HG03469 (cell line): ENCODE measurements at regions not wholly inside any gene's neighbourhood (a gene's known extent, or its start where the extent isn't known, plus 50 kb on each side); places are given as distances from the start of the nearest gene placed in this dataset.

Source experiments
- ATAC-seq: cut with Tn5 transposase; IDR thresholded peaks from one replicate; pipeline ENCODE4 v1.9.1; 2021; ENCODE audit warnings: mild to moderate bottlenecking, moderate library complexity, moderate number of reproducible peaks; ENCODE audit not compliant: unreplicated experiment

DNA sequence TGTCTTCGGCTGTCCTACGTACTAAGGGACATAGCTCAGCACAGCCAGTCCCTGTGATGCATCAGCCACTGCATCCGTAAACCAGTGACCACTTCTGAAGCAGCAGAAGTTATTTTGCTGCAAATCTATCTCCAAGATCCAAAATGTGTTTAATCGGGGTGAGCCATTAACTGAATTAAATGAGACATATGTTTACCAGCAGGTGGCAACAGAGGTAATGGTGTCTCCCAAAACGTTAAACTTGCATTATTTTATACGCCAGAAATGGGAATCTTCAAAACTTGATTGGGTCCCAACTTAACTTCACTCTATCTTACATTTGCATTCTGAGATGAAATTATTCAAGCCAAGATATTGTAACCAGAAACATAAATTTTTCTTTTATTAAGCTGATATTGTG, 75.3 kb upstream of the BOC start:
- no peak for ATAC-seq

DNA sequence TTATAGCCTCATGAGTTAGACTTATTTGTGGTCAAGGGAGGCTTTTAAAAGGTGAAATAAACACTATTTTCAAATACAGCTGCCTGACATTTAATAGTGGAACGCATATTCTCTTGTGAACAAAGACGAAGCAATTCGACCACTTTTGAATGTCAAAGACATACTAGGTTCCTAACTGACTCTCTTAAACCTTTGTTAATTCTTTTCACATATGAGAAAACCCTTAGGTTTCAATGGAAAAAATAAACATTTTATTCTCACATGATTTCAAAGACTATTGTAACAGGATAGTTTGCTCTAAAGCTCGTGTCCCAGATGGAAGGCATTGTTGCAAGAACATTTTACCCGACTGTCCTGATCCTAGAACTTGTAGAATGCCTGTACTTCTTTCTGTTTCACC, 74.8 kb upstream of the BOC start:
- no peak for ATAC-seq

DNA sequence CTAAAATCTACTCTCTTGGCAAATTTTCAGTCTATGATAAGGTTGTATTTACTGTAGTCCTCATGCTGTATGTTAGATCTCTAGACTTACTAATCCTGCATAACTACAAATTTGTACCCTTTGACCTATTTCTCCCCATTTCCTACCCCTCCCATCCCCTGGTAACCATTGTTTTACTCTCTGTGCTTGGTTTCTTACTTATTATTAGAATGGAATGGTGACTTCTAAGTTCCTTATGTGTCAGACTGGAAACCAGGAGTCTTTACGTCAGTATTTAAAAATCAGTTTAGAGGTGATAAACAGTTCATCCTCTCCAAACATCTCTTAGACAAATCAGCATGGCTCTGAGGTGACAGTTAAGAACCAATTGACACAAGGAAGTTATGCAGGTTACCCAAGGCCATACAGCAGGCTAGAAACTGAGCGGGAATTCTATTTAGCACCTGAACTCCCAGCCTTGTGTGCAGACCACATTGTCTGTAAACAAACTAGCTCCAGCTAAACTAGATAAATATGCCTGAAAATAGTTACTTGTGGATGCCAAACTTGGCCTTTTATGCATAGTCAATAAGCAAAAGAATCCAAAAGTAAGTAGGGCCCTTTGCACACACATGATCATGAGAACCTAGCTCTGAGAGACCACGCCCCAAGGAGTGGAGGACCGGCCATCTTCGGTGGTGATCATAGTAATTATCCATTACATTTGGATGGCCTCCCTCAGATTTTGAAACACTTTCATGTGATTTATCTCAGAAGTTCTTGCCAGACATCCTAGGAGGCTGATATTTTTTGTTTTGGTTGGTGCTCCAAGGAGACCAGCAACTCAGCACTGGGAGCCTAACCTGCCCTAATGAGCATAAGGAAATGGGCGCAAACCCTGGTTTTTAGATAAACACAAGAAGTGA, 72.3 kb upstream of the BOC start:
- ATAC-seq = no peak

DNA sequence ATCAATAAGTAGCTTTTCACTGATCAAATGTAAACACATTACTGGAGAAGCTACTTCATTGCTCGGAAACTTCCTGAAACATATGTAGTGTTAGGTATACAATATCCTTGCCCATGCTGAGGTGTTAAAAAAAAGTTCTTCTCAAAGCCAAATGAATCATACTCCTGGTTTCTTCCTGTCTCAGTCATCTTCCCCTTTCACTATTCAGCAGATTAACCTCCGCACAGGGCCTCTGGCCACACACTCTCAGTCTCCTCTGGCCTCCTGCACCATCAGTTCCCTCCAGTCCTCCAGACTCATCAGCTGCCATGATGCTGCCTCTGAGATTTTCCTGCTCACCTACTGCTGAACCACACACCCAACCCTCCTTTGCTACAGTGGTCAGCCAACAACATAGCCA, 70.5 kb upstream of the BOC start:
- no peak for ATAC-seq

DNA sequence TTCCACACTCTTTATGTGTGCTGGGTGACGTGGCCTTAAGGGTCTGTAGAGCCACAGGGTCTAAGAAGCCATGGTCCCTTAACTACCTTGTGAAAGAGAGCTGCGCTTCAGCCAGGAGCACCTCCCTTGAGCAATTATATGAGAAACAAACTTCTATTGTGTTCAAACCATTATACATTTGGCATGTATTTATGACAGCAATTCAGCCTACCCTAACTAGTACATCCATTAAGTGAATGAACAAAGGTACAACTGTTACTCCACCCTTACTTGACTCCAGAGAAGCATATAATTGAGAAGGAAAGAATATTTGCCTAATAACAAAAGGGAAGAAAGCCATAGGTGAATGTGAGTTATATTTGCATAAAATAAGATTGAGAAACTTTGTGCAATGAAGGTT, 69.8 kb upstream of the BOC start:
- ATAC-seq = no peak

DNA sequence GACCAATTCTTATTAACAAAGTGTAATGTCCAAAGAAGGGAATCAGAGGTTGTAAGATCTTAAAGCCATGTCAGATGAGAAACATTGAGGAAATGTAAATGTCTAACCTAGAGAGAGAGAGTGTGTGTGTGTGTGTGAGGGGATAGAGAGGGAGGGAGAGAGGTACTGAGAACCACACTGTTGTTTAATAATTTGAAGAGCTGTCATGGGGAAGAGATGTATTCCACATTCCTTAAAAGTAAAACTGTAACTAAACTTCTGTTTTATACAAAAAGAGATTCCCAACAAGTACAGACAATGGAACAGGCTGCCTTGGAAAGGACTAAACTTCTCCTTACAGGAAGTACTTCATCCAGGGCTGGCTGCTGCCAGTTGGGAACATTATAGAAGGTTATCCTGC, 68.9 kb upstream of the BOC start:
- no peak for ATAC-seq

DNA sequence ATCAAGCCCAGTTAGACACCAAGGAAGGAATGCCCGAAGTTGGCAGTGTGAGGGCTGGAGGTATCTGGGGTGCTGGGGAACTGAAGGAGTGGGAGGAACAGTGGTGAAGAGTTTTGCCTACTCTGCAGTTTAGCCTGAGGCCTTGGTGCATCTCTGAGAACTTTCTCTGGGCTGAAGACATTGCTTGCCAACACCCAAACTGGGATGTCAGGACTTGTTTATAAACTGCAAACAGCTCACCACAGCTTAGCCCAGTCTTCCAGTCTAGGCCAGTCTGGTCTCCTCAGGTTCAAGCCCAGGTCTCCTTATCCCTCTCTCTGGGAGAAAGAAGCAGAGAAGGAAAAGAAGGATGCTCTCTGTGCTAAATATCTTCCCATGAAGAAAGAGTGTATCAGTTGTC, 68.0 kb upstream of the BOC start:
- ATAC-seq = no peak

DNA sequence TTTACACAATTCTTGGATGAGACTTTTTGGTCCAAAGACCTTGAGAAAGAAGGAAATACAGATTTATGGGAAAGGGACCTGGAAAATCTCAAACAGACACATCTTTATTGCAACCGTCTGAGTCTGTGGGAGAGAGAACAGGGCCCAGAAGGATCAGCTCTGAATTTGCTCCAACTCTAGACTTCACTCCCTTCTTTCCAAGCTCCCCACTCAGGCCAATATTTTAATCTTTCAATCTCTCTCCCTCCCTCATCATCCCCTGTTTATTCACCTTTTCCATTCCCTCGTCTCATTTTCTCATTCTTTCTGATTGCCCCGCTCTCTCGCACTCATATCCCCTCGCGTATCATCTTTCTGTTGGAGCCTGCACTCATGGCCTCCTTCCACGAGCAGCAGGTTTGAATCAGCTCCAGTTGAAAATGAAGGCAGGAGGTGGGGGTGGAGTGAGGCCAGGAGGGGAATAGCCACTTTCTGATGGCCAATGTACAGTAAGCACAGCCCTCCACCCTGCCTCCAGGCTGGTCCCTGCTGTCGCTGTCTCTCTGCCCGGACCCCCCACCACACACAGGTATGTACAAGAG, 63.6 kb upstream of the BOC start:
- no peak for ATAC-seq

DNA sequence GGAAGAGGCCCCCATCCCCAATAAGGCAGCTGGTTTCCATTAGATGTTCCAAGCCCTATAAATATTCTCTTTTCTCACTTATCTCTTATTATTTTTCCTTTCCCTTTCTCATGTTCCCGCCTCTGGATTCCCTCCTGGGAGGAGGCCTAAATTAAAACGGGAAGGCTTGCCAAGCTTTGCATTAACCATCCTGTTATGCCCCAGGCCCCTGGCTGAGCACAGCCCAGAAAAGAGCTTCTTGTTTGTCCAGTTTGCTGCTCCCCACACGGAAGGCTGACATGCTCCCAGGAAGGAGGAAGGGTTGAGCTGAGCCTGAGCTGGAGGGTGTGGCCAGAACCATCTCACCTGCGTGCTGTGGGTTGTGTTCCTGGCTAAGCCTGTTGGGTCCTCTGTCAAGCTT, 63.1 kb upstream of the BOC start:
- ATAC-seq = no peak

DNA sequence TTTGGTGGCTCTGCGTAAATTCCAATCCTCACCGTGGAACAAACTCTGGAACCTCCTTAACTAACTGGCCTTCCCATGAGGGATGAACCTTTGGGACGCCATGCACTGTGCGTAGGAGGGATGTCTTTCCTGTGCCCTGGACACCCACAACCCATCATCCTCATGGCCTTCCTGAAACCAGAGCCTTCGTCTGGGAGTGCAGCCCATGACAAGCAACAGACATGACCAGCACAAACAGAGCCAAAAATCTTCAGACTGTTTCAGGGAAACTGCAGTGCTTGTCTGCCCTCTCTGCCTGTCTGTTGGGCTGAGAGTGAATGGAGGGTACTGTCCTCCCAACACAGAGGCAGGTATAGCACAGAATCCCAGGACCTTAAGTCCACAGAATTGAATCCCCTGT, 61.1 kb upstream of the BOC start:
- ATAC-seq = no peak

DNA sequence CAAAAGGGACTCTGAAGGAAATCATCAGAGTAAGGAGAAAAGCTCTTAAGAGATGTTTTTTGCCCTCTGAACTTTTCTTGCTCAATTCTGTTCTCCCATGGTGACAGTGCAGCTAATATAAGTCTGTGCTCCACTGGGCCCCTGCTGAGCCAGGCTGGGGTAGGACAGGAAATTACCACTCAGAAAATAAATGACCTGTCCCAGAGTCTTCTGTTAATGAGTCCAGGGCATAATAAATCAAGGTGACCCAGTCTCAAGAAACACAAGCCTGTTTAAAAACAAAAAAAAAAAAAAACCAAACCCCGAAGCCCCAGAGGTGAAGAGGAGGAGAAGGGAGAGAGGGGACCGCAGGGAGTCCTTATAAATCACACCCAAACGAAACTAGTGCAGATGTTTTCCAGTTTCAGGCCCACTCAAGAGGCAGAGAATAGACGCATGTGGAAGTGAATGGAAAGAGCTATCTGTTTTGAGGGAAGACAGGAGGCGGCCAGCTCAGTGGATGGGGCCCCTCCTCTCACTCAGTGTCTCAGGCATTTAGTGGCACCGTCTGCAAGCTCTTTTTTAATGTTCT, 59.8 kb upstream of the BOC start:
- no peak for ATAC-seq

DNA sequence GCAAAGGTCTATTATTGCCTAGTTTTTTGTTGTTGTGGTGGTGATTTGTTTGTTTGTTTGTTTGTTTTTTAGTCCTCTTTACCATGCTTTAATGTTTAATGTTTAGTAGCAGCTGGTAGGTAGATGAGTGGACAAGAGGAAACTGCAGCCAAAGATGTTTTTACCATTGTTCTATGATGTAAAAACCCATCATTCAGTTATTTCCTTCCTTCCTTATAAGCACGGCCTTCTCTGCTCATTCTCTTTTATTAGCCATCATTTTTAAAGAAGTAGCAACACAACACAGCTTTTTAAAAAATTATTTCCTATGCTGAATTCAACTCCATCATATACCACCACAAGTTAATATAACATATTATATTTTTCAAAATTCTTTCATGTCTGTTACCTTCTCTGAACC, 58.5 kb upstream of the BOC start:
- no peak for ATAC-seq

DNA sequence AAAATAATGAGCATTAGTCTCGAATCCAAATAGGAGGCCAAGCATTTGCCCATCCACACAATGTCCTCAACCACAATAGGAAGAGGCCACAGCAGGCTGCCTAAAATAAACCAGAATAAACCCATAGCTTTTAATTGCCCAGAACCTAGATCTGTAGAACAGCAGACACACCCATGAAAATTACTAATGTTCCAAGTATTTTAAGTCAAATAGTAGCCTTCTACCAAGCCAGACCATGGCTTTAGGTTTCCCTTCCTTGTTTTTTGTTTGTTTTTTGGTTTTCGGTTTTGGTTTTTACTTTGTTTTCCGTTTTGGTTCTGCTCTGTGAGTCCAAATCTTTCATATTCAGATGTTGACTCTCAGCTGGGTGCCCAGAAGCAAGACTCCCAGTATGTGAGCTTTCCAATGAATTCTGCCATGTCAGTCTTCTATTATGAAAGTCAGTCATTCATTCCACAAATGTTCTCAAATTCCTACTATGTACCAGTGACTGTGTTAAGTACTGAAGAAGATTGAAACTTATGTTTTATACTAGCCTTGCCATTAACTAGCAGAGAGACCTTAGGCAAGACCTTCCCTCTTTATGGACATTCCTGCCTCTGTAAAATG, 57.8 kb upstream of the BOC start:
- ATAC-seq = peak; percentile 62

DNA sequence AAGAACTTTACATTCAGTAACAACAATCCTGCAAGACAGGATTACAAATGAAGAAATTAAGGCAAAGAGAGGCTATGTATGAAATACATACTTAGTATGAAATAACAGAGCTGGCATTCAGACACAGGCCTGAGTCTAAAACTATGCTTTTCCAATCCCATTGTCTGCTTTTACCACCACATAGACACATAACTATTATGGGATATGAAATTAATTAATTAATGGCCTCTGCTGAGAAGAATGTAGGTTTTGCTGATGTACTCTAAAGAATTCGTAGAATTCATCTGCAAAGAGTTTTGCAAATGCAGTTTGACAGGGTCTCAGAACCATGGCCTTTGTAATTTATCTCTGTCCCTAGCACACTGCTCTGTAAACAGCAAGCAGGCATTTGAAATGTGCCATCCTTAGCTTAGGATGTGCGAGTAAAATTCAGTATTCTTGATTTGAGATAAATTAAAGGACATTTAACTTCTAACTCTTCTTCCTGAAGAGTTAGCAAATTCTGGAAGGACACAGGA, 54.5 kb upstream of the BOC start:
- ATAC-seq = no peak

DNA sequence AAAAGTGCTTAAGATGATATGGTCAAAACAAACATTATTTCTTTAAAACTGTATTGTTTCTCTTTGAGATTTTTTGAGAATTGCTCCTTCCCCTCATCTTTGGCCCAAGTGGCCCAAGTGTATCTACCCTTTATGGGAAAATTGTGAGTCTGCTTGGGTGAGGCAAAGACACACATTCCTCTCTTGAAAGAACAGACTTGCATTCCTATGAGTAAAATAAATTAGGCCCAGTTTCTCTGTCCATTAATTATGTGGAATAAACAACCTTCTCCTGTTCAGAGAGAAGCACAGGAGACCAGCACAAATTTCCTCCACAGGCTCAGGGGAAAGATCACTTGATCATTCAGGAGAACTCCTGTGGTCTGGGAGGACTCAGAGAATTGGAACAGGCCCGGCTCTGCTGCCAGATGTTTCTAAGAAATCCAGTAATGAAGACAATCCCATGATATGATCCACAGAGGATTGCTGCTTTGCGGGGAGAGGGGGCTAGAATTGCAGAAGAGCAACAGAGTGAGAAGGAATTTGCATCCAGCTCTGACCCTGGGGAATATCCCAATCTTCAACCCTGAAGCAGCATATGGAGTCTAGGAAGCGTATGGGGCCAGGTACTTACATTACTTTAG, 53.8 kb upstream of the BOC start:
- ATAC-seq = no peak

DNA sequence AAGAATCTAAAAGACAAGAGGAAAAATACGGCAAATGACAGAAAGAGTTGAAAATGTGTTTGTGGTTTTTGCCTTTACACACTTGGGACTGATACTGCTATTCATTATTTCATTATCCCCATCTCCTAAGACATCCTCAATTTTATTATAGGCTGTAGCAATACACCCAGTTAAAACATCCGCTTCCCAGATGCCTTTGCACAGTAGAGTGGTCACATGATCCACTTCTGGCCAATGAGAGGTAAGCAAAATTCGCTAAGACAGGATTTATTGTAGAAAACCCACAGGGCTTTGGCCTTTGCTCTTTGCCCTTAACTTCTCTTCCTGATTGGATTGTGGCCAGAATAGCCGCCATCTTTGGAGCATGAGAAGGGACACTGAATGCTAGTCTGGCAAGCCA, 53.2 kb upstream of the BOC start:
- no peak for ATAC-seq
